HG03045 (cell line): ENCODE measurements at regions not wholly inside any gene's neighbourhood (a gene's known extent, or its start where the extent isn't known, plus 50 kb on each side); places are given as distances from the start of the nearest gene placed in this dataset.
"Not testable (repeated sequence)": the region's sequence is repeated elsewhere in the genome, so short reads cannot be mapped to it uniquely, and the experiment has no call there.

Experiments
- ATAC-seq: cut with Tn5 transposase; IDR thresholded peaks from one replicate; pipeline ENCODE4 v1.9.1; 2021; ENCODE audit warnings: mild to moderate bottlenecking, moderate library complexity; ENCODE audit not compliant: unreplicated experiment

- no peak for ATAC-seq
Measured at GRCh38 chr5:124892185-124892848, 145.9 kb upstream of the ZNF608 start.

- ATAC-seq = no peak
Measured at GRCh38 chr5:124894541-124894940, 148.1 kb upstream of the ZNF608 start.

- no peak for ATAC-seq
Measured at GRCh38 chr5:124895236-124895635, 148.8 kb upstream of the ZNF608 start.

GRCh38 chr5:124901081-124901480 is 154.6 kb upstream of the ZNF608 start:
- ATAC-seq = no peak

GRCh38 chr5:124902097-124902821 is 155.8 kb upstream of the ZNF608 start:
- peak; percentile 99 for ATAC-seq

- no peak for ATAC-seq
Measured at GRCh38 chr5:124905256-124906130, 159.1 kb upstream of the ZNF608 start.

- no peak for ATAC-seq
Measured at GRCh38 chr5:124906339-124907097, 160.1 kb upstream of the ZNF608 start.

- ATAC-seq = no peak
Measured at GRCh38 chr5:124907098-124907644, 160.7 kb upstream of the ZNF608 start.

GRCh38 chr5:124908581-124909451 is 162.4 kb upstream of the ZNF608 start:
- ATAC-seq = peak; percentile 91

- no peak for ATAC-seq
Measured at GRCh38 chr5:124909734-124910133, 163.3 kb upstream of the ZNF608 start.

GRCh38 chr5:124910354-124911016 is 164.0 kb upstream of the ZNF608 start:
- no peak for ATAC-seq

GRCh38 chr5:124912638-124913328 is 166.3 kb upstream of the ZNF608 start:
- ATAC-seq = no peak

GRCh38 chr5:124913329-124913653 is 166.9 kb upstream of the ZNF608 start:
- ATAC-seq = no peak

- ATAC-seq = not testable (repeated sequence)
Measured at GRCh38 chr5:124916313-124916712, 169.9 kb upstream of the ZNF608 start.

GRCh38 chr5:124918618-124919017 is 172.2 kb upstream of the ZNF608 start:
- no peak for ATAC-seq

- no peak for ATAC-seq
Measured at GRCh38 chr5:124919076-124919475, 172.6 kb upstream of the ZNF608 start.

GRCh38 chr5:124919747-124920525 is 173.5 kb upstream of the ZNF608 start:
- ATAC-seq = no peak
